ENCODE measurements at regions not wholly inside any gene's neighbourhood (a gene's known extent, or its start where the extent isn't known, plus 50 kb on each side); places are given as distances from the start of the nearest gene placed in this dataset.

DNA sequence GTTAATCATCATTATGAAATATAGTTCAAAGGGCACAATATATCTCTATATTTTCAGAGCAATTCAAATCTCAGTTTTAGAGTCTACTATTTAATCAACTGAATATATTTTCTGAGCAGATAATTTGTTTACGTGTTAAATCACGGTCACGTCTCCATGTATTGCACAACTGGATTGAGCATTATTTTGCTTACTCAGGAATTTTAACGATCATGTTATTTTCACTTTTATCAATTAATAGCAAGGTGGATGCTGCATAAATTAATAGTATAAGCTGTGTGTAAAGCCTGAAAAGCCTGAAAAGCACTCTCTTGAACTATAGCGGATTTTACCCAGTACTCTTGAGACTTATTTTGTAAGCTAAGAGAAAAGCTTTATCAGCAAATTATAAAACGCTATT lies 374.9 kb downstream of the MAGEB5 start:
- H3K27ac ChIP-seq: no peak overlapping the region
- no peaks in the 10 kb centered on the region for H3K36me3 ChIP-seq
- intact Hi-C loops (cut with DNase I): no loop called here
- WGBS, 2 donors: 71 to 75% methylated on average over 6 of the region's 6 CpGs
- no peak for ATAC-seq
- H3K4me3 ChIP-seq: no peak overlapping the region
- no peaks in the 10 kb centered on the region for H3K9me3 ChIP-seq
- peaks cover 0 to 7% (median 0%) of the 10 kb centered on the region in 4 donors for H3K27me3 ChIP-seq
- DNase-seq: no peak
- H3K4me1 ChIP-seq: no peaks in the 10 kb centered on the region
- no peak for FAIRE-seq
- TF ChIP-seq, protein P1, sequence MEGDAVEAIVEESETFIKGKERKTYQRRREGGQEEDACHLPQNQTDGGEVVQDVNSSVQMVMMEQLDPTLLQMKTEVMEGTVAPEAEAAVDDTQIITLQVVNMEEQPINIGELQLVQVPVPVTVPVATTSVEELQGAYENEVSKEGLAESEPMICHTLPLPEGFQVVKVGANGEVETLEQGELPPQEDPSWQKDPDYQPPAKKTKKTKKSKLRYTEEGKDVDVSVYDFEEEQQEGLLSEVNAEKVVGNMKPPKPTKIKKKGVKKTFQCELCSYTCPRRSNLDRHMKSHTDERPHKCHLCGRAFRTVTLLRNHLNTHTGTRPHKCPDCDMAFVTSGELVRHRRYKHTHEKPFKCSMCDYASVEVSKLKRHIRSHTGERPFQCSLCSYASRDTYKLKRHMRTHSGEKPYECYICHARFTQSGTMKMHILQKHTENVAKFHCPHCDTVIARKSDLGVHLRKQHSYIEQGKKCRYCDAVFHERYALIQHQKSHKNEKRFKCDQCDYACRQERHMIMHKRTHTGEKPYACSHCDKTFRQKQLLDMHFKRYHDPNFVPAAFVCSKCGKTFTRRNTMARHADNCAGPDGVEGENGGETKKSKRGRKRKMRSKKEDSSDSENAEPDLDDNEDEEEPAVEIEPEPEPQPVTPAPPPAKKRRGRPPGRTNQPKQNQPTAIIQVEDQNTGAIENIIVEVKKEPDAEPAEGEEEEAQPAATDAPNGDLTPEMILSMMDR (IDR thresholded peaks at IDR 0.05): no peak

DNA sequence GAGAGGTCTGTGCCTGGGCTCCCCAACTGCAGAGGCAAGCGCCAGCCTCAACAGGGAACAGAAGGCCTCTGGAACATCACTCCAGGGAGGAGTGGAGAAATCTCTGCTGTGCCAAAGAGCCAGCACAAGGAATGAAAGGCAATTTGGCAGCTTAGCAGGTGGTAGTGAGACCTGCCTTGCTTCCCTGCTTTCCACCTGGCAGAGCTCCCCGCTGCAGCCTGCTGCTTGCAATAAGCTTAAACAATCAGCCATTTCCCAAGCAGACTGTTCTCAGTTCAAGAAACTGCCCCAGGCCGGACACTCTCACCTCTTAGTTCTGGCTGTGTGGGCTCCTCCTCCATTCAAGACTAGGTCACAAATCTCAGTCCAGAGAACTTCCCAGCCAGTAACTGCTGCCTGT lies 370.6 kb downstream of the MAGEB5 start:
- TF ChIP-seq, protein P1 (IDR thresholded peaks at IDR 0.05): no peak
- intact Hi-C loops (cut with DNase I): no loop called here
- DNase-seq: peak in 2 of 6 donors; percentile 13 to 37
- Histone ChIP-seq H3K4me1 (no peaks in the 10 kb centered on the region), H3K36me3 (no peaks in the 10 kb centered on the region), H3K27ac (no peak overlapping the region), H3K4me3 (no peak overlapping the region), H3K9me3 (no peaks in the 10 kb centered on the region), H3K27me3 (no peaks in the 10 kb centered on the region)
- no peak for FAIRE-seq
- 76 to 84% methylated on average over 3 of the region's 3 CpGs for whole genome bisulfite sequencing, 2 donors
- no peak for ATAC-seq

DNA sequence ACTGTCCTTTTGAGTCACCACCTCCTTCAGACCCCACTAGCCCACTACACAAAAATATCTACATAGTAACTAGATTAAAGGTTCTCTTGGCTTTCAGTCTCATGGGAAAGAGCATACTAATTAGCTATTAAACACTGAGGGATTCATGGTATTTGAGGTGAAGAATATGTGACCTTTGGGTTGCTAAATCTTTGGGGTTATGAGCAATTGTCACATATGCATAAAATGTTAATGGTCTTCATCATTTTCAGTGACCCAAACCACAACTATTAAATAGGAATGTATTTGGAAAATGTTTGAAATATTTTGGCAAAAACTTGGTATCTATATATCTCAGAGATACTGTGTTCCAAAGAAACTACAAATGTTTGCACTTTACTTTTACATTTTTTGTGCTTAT lies 365.1 kb downstream of the MAGEB5 start:
- no peaks in the 10 kb centered on the region for H3K9me3 ChIP-seq
- intact Hi-C loops (cut with DNase I): no loop called here
- H3K36me3 ChIP-seq: no peaks in the 10 kb centered on the region
- FAIRE-seq: no peak
- H3K4me3 ChIP-seq: no peak overlapping the region
- no peaks in the 10 kb centered on the region for H3K27me3 ChIP-seq
- no peaks in the 10 kb centered on the region for H3K4me1 ChIP-seq
- no peak for ATAC-seq
- TF ChIP-seq, protein P1 (IDR thresholded peaks at IDR 0.05): no peak
- DNase-seq: no peak
- H3K27ac ChIP-seq: no peak overlapping the region

- no peak overlapping the region for H3K4me3 ChIP-seq
- DNase-seq (no peak), FAIRE-seq (no peak), ATAC-seq (no peak)
- intact Hi-C loops (cut with DNase I): no loop called here
- H3K36me3 ChIP-seq: no peaks in the 10 kb centered on the region
- H3K27me3 ChIP-seq: no peaks in the 10 kb centered on the region
- TF ChIP-seq, protein P1 (IDR thresholded peaks at IDR 0.05): no peak
- no peaks in the 10 kb centered on the region for H3K9me3 ChIP-seq
- H3K4me1 ChIP-seq: no peaks in the 10 kb centered on the region
- H3K27ac ChIP-seq: no peak overlapping the region
- WGBS, 2 donors: 57 to 65% methylated on average over 1 of the region's 1 CpG
These were observed 364.1 kb downstream of the MAGEB5 start for GRCh38 chrX:26580021-26580420.

GRCh38 chrX:26574234-26574633 lies 358.3 kb downstream of the MAGEB5 start:
- H3K4me3 ChIP-seq: no peak overlapping the region
- FAIRE-seq (peak; percentile 88), DNase-seq (no peak), ATAC-seq (no peak)
- H3K4me1 ChIP-seq: no peaks in the 10 kb centered on the region
- intact Hi-C loops (cut with DNase I): no loop called here
- TF ChIP-seq, protein P1 (IDR thresholded peaks at IDR 0.05): no peak
- H3K36me3 ChIP-seq: no peaks in the 10 kb centered on the region
- no peak overlapping the region for H3K27ac ChIP-seq
- H3K9me3 ChIP-seq: no peaks in the 10 kb centered on the region
- no peaks in the 10 kb centered on the region for H3K27me3 ChIP-seq
